Progenitor cell of endocrine pancreas (in vitro differentiated cells): ENCODE measurements at regions not wholly inside any gene's neighbourhood (a gene's known extent, or its start where the extent isn't known, plus 50 kb on each side); places are given as distances from the start of the nearest gene placed in this dataset.

Source experiments
- DNase-seq: peaks from one replicate; pipeline ENCODE4 v3.0.0; 2021; ENCODE audit warnings: low spot score; ENCODE audit not compliant: unreplicated experiment
- H3K27ac Mint-ChIP-seq: 2 replicates; pipeline ENCODE4 v1.8.0; 2021; ENCODE audit warnings: mild to moderate bottlenecking, moderate library complexity, mixed read lengths
- H3K27me3 Mint-ChIP-seq: 2 replicates; pipeline ENCODE4 v1.8.0; 2021; ENCODE audit warnings: mixed read lengths
- H3K36me3 Mint-ChIP-seq: 2 replicates; pipeline ENCODE4 v1.8.0; 2022; ENCODE audit warnings: mixed read lengths; ENCODE audit not compliant: insufficient read depth
- H3K4me1 Mint-ChIP-seq: 2 replicates; pipeline ENCODE4 v1.8.0; 2021; ENCODE audit warnings: low read depth, mixed read lengths
- H3K4me3 Mint-ChIP-seq: 2 replicates; pipeline ENCODE4 v1.8.0; 2021; ENCODE audit warnings: low read depth, mild to moderate bottlenecking, moderate library complexity, mixed read lengths
- H3K9me3 Mint-ChIP-seq: 2 replicates; pipeline ENCODE4 v1.8.0; 2021; ENCODE audit warnings: low read depth, mixed read lengths
- TF ChIP-seq, protein P1 (sequence below): fragments of 200-600 bp; sonication (generic); IDR thresholded peaks from one replicate; pipeline ENCODE4 v1.5.0; 2021; ENCODE audit warnings: antibody characterized with exemption, mild to moderate bottlenecking; ENCODE audit not compliant: unreplicated experiment

DNA sequence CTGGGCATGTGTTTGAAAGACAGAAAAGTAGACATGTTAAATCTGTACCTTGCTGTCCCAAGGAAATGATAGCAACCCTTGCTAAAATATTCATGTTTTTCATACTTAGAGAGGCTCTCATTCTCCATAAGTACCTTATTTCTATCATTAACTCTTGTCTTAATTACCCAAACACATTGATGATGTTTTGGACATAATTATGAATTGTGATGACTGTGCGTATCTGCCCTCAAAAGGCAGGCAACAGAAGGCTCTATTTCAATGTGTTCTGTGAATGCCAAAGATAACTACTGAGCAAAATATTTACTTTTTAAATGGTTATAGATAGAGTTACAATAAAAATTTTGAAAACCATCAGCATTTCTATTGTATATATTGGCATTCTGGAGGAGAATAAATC lies 1263.8 kb downstream of the ZPLD1 start:
- no peak for DNase-seq
- Mint-ChIP-seq H3K36me3 (no peaks in the 10 kb centered on the region), H3K27ac (no peak overlapping the region), H3K27me3 (no peaks in the 10 kb centered on the region), H3K4me3 (no peak overlapping the region), H3K4me1 (peaks cover 9% of the 10 kb centered on the region), H3K9me3 (no peaks in the 10 kb centered on the region)
- TF ChIP-seq, protein P1, sequence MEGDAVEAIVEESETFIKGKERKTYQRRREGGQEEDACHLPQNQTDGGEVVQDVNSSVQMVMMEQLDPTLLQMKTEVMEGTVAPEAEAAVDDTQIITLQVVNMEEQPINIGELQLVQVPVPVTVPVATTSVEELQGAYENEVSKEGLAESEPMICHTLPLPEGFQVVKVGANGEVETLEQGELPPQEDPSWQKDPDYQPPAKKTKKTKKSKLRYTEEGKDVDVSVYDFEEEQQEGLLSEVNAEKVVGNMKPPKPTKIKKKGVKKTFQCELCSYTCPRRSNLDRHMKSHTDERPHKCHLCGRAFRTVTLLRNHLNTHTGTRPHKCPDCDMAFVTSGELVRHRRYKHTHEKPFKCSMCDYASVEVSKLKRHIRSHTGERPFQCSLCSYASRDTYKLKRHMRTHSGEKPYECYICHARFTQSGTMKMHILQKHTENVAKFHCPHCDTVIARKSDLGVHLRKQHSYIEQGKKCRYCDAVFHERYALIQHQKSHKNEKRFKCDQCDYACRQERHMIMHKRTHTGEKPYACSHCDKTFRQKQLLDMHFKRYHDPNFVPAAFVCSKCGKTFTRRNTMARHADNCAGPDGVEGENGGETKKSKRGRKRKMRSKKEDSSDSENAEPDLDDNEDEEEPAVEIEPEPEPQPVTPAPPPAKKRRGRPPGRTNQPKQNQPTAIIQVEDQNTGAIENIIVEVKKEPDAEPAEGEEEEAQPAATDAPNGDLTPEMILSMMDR: no peak

DNA sequence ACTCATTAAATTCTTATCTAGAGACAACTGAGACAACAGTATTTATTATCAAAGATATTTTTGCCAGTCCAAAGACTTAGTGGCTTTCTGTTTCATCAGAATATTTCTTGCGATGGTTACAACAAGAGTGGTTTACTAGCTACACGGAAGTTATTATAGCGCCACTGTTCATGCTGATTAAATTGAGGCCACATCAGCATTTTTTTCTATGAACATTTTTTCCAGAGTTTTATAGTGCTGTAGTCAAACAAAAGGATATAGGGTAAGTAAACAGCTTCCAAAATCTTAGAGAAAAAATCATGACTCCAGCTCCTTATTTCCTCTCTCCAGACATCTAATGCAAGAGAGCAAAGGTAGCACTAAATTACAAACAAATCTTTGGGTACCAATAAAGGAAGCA lies 1264.4 kb downstream of the ZPLD1 start:
- Mint-ChIP-seq H3K36me3 (no peaks in the 10 kb centered on the region), H3K4me1 (peaks cover 9% of the 10 kb centered on the region), H3K27ac (no peak overlapping the region), H3K9me3 (no peaks in the 10 kb centered on the region), H3K4me3 (no peak overlapping the region), H3K27me3 (no peaks in the 10 kb centered on the region)
- DNase-seq: no peak
- TF ChIP-seq, protein P1: no peak

DNA sequence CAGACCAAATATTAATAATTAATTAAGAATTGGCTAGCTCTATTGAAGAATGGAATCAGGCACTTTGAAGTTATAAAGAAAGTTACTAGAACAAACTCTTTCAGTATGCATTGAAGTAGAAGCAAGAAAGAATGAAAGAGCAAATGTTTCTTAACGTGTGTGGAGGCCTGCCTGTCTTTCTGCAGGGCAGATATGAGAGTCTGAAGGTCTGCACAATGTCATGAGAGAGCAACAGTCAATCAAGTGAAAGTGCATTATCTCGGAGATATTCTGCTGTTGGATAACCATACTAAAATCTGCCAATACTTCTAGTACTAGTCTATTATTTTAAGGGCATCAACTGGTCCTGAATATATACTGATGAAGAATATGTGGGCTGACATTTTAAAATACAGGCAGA lies 1270.8 kb downstream of the ZPLD1 start:
- DNase-seq: no peak
- no peaks in the 10 kb centered on the region for H3K9me3 Mint-ChIP-seq

DNA sequence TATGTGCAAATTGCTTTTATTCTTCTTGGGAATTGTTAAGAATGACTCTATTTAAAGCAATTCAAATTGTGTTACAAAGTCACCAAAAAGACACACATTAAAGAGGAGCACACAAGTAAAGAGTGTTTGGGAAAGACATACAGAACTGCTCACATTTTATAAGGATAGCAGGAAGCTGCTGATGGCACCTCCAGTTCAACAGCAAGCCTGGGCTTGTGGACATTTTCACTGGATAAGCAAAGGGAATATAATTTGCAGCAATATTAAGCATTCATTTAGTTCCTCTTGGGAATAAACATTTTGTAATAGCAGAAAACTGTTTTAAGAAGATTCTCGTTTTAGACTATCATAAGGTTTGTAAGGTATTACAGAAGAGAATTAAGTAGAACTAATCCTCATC lies 1271.9 kb downstream of the ZPLD1 start:
- no peaks in the 10 kb centered on the region for H3K36me3 Mint-ChIP-seq
- H3K4me3 Mint-ChIP-seq: no peak overlapping the region
- no peaks in the 10 kb centered on the region for H3K9me3 Mint-ChIP-seq
- TF ChIP-seq, protein P1: no peak
- H3K4me1 Mint-ChIP-seq: peaks cover 3% of the 10 kb centered on the region
- no peaks in the 10 kb centered on the region for H3K27me3 Mint-ChIP-seq
- no peak overlapping the region for H3K27ac Mint-ChIP-seq
- DNase-seq: no peak

More for the DNA sequence above, 1270.8 kb downstream of the ZPLD1 start:
- no peak overlapping the region for H3K27ac Mint-ChIP-seq
- no peaks in the 10 kb centered on the region for H3K27me3 Mint-ChIP-seq
- H3K36me3 Mint-ChIP-seq: no peaks in the 10 kb centered on the region
- peaks cover 3% of the 10 kb centered on the region for H3K4me1 Mint-ChIP-seq
- H3K4me3 Mint-ChIP-seq: no peak overlapping the region
- TF ChIP-seq, protein P1: no peak

DNA sequence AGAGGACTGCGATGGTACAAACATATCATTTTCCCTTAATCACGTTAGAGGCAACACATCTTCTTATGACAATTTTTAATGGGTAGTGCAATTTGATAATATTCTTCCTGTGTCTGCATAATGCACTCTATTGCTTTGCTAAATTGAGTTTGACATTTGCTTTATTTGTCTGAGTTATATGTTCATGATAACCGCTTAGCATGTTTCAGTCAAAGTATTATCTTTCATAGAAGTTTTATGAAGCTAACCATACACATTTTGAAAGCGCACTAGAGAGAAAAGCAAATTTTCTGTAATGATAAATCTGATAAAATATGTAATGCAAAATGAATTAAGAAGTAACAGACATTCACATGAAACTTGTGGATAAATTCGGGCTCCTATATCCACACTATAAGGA lies 1276.9 kb downstream of the ZPLD1 start:
- no peaks in the 10 kb centered on the region for H3K4me1 Mint-ChIP-seq
- H3K27ac Mint-ChIP-seq: no peak overlapping the region
- no peaks in the 10 kb centered on the region for H3K36me3 Mint-ChIP-seq
- TF ChIP-seq, protein P1: no peak
- H3K27me3 Mint-ChIP-seq: no peaks in the 10 kb centered on the region
- DNase-seq: no peak
- no peak overlapping the region for H3K4me3 Mint-ChIP-seq
- H3K9me3 Mint-ChIP-seq: no peaks in the 10 kb centered on the region
